Activated CD8-positive, alpha-beta memory T cell treated with anti-CD3 and anti-CD28 coated beads, Interleukin-2, amount 50 U/mL, for 24 hours (primary cell): ENCODE measurements at regions not wholly inside any gene's neighbourhood (a gene's known extent, or its start where the extent isn't known, plus 50 kb on each side); places are given as distances from the start of the nearest gene placed in this dataset.
A peak's percentile ranks its signal among the peaks of the same experiment; 100 is the strongest.
"Not testable (repeated sequence)": the region's sequence is repeated elsewhere in the genome, so short reads cannot be mapped to it uniquely, and the experiment has no call there.

Experiments used
- DNase-seq: peaks from one replicate; pipeline ENCODE4 v3.0.0-alpha.2; 2020; ENCODE audit errors: extremely low read depth

DNA sequence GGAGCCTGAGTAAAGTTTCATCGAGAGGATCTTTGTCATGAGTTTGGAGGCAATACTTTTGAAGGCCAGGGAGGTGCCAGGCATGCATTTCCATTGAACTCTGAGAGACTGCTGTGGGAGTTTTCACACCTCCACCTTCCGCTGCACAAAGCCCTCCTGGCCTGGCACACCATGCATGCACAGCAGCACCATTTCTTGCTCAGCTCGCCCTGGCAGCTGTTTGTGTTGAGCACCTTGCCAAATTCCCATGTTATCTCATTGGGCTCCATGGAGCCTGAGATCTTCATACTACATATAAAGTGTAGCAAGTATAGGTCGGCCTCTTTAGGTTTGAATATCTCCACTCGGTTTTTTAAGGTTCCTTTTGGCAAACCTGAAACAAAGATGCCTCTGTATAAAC lies 125.7 kb upstream of the CLINT1 start:
- DNase-seq, result no peak

- no peak for DNase-seq
These were observed 125.1 kb upstream of the CLINT1 start for GRCh38 chr5:157983906-157984551.

- DNase-seq, result no peak
These were observed 119.1 kb upstream of the CLINT1 start for GRCh38 chr5:157978061-157978460.

GRCh38 chr5:157976429-157976828 lies 117.5 kb upstream of the CLINT1 start:
- DNase-seq, result no peak

- DNase-seq, result no peak
These were observed 113.6 kb upstream of the CLINT1 start for GRCh38 chr5:157972579-157972978.

DNA sequence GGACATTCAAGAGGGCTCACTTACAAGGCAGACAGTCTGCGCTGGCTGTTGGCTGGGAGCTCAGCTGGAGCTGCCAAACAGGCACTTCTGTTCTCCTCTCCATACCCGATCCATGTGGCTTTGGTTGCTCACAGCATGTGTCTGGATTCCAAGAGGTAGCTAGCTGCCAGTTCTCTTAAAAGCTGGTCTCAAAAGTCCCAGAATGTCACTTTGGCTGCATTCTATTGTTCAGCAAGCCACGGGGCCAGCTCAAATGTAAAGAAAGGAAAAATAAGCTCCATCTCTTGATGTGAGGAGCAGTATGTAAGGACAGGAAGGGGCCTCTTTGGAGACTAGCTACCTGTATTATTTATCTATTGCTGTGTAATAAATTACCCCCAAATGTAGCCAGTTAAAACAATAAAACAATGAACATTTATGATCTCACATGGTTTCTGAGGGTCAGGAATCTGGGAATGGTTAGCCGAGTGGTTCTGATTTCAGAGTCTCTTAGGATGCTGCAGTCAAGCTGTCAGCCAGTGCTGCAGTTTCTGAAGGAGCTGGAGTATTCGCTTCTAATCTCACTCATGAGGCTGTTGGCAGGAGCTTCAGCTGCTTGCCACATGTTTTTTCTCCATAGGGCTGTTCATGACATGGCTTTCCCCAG lies 112.7 kb upstream of the CLINT1 start:
- no peak for DNase-seq

- DNase-seq, result not testable (repeated sequence)
These were observed 109.6 kb upstream of the CLINT1 start for GRCh38 chr5:157968570-157968969.

- DNase-seq, result no peak
These were observed 107.0 kb upstream of the CLINT1 start for GRCh38 chr5:157965989-157966388.

GRCh38 chr5:157965040-157965678 lies 106.2 kb upstream of the CLINT1 start:
- no peak for DNase-seq

DNA sequence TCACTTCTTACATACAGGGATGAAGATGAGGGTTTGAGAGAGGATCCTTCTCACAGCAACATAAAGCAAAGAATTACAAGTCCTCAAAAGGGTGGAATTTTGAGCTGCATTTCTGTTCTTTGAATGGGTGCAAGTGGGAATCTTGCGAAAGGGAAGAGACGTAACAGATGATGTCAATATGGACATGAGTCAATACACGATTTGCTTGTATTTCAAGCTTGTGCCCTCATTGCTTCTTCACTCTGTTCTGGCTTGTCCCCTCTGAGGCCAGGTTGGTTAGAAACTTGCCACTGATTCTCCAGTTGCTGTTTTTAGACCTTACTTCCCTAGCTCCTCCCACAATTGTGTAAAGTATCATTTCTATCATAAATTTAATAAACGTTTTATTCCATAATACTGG lies 104.8 kb upstream of the CLINT1 start:
- DNase-seq, result no peak

- DNase-seq, result no peak
These were observed 104.3 kb upstream of the CLINT1 start for GRCh38 chr5:157963244-157963643.

- not testable (repeated sequence) for DNase-seq
These were observed 103.7 kb upstream of the CLINT1 start for GRCh38 chr5:157962686-157963085.

GRCh38 chr5:157961896-157962590 lies 103.1 kb upstream of the CLINT1 start:
- no peak for DNase-seq

GRCh38 chr5:157961176-157961575 lies 102.2 kb upstream of the CLINT1 start:
- DNase-seq, result no peak

- no peak for DNase-seq
These were observed 100.4 kb upstream of the CLINT1 start for GRCh38 chr5:157959370-157959769.

GRCh38 chr5:157956271-157956885 lies 97.4 kb upstream of the CLINT1 start:
- no peak for DNase-seq

GRCh38 chr5:157955541-157956172 lies 96.7 kb upstream of the CLINT1 start:
- DNase-seq, result no peak

- no peak for DNase-seq
These were observed 93.4 kb upstream of the CLINT1 start for GRCh38 chr5:157952374-157952685.

DNA sequence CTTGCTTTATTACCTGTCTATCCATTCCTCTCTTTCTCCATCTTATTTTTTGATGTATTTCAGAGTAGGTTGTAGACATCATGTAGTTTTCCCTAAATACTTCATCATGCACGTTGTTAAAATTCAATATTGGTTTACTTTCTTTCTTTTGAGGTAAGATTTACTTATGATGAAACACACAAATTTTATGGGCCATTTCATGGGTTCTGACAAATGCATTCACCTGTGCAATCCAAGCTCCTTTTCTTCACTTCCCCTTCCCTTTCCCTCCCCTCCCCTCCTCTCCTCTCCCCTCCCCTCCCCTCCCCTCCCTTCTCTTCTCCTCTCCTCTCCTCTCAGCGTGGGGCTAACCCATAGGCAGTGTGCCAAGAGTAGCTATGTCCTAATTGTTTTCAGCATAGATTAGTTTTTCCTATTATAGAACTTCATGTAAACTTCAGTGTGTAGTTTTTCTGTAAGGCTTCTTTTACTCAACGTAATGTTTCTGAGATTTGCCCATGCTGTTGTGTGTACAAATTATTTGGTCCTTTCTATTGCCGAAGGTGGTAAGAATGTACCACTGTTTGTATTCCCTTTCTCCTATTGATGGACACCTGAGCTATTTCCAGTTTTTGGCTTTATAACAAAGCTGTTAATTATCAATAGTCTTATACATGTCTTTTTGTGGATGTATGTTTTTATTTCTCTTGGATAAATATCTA lies 92.9 kb upstream of the CLINT1 start:
- DNase-seq, result no peak

DNA sequence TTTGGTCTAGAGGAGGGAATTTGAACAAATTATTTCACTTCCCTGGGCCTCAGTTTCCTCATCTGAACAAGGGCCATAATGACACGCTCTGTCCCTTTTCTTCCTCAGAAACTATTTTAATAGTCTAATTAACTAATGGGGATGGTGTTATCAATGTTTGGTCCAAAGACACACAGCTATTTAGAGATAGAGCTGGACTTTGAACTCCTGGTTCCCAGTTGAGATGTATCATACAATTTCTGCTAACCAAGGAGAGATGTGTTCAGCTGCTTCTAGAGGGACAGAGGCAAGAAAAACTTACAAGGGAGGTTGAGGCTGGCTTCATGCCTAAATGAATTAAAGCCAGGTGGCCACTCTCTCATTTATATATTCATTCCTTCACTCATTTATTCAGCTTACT lies 90.6 kb upstream of the CLINT1 start:
- DNase-seq, result no peak

- DNase-seq, result peak; percentile 67
These were observed 89.9 kb upstream of the CLINT1 start for GRCh38 chr5:157948738-157949410.
